Stomach (tissue), 8 donors: ENCODE measurements at regions not wholly inside any gene's neighbourhood (a gene's known extent, or its start where the extent isn't known, plus 50 kb on each side); places are given as distances from the start of the nearest gene placed in this dataset.

Source experiments
- DNase-seq, 2 donors: peaks; one replicate each; pipeline versions ENCODE4 v3.0.0 to v3.0.0-alpha.2; 2013 to 2019
- H3K27ac ChIP-seq, 5 donors: fragments of 200-600 bp in 4 of 5; sonication (generic) in 4 of 5; one replicate each; pipeline ENCODE4 v1.5.1; 2013 to 2019; ENCODE audit warnings: mild to moderate bottlenecking in 1 of 5, moderate library complexity in 1 of 5
- H3K27me3 ChIP-seq, 3 donors: fragments of 200-600 bp; sonication (generic); one replicate each; pipeline ENCODE4 v1.5.1; 2017 to 2019; ENCODE audit warnings: mixed run types in 1 of 3
- H3K36me3 ChIP-seq, 4 donors: fragments of 200-600 bp; sonication (generic); 1 replicate in 3 of 4; 2 replicates in 1 of 4; pipeline ENCODE4 v1.5.1; 2016 to 2019
- H3K4me1 ChIP-seq, 4 donors: fragments of 200-600 bp; sonication (generic); one replicate each; pipeline ENCODE4 v1.5.1; 2016 to 2019
- H3K4me3 ChIP-seq, 4 donors: fragments of 200-600 bp; sonication (generic) in 3 of 4; one replicate each; pipeline ENCODE4 v1.5.1; 2016 to 2019; ENCODE audit warnings: mild to moderate bottlenecking in 1 of 4
- H3K9me3 ChIP-seq, 4 donors: fragments of 200-600 bp; sonication (generic); one replicate each; pipeline ENCODE4 v1.5.1; 2016 to 2019
- CTCF ChIP-seq, 7 experiments: fragments of 450-650 bp in 4 of 7; fragments of 200-600 bp in 3 of 7; sonication (generic) in 3 of 7; IDR thresholded peaks; one replicate each; pipeline ENCODE4 v1.5.1; 2016 to 2019; ENCODE audit warnings: antibody characterized with exemption in 7 of 7, control low read depth in 2 of 7, mild to moderate bottlenecking in 1 of 7
- EP300 ChIP-seq: sonication (generic); formaldehyde crosslinking; IDR thresholded peaks from one replicate; pipeline ENCODE4 v1.6.1; 2017; ENCODE audit warnings: antibody characterized with exemption
- POLR2A ChIP-seq, 4 donors: fragments of 450-650 bp; IDR thresholded peaks; one replicate each; pipeline ENCODE4 v1.6.1; 2016; ENCODE audit warnings: antibody characterized with exemption in 4 of 4, control low read depth in 2 of 4, mild to moderate bottlenecking in 1 of 4, moderate library complexity in 1 of 4
- POLR2AphosphoS5 ChIP-seq, 3 donors: sonication (generic); formaldehyde crosslinking; IDR thresholded peaks; one replicate each; pipeline ENCODE4 v1.6.1; 2016; ENCODE audit warnings: antibody characterized with exemption in 3 of 3
- WGBS, 5 donors: extraction: QIAGEN DNeasy Blood & Tissue Kit in 3 of 5; methylation state at CpG; one replicate each; pipeline versions ENCODE4 v1.1.5 to v1.1.7; 2013 to 2018; 5-methylcytosine and 5-hydroxymethylcytosine counted together
- intact Hi-C: fragments of 100-400 bp; cut with DNase I; formaldehyde crosslinking; loops from one replicate; pipeline ENCODE4 v1.15.1; 2023; ENCODE audit warnings: low total_unique reads
- donor health status: healthy with polysubstance abuse.
- donor health status: Bipolar disorder and iron deficiency.
- donor health status: healthy.

- no peak for DNase-seq
- no peaks in the 10 kb centered on the region for H3K9me3 ChIP-seq
- H3K36me3 ChIP-seq, result no peaks in the 10 kb centered on the region
- H3K4me3 ChIP-seq, result no peak overlapping the region
- WGBS, 5 donors, result 69 to 78% (median 76%) methylated on average over 3 of the region's 3 CpGs
- intact Hi-C loops, result no loop called here
- H3K27me3 ChIP-seq, result no peaks in the 10 kb centered on the region
- H3K4me1 ChIP-seq, result no peaks in the 10 kb centered on the region
- no peak for TF ChIP-seq POLR2A (IDR thresholded peaks at IDR 0.05)
- TF ChIP-seq EP300, result no peak
- TF ChIP-seq CTCF (IDR thresholded peaks at IDR 0.05), result no peak
- no peak for TF ChIP-seq POLR2AphosphoS5 (IDR thresholded peaks at IDR 0.05)
- H3K27ac ChIP-seq, result no peak overlapping the region
Observed at GRCh38 chr6:166068768-166069167, 98.9 kb downstream of the TBXT start.

GRCh38 chr6:166058064-166058739 is 109.4 kb downstream of the TBXT start:
- DNase-seq, result peak in 1 of 2 donors; percentile 82
- H3K27me3 ChIP-seq, result no peaks in the 10 kb centered on the region
- H3K9me3 ChIP-seq, result peaks cover 8 to 17% (median 12%) of the 10 kb centered on the region in 4 donors
- WGBS, 5 donors, result 25 to 38% (median 33%) methylated on average over 10 of the region's 10 CpGs
- H3K36me3 ChIP-seq, result no peaks in the 10 kb centered on the region
- H3K4me1 ChIP-seq, result peaks cover 0 to 14% (median 3%) of the 10 kb centered on the region in 4 donors
- no peak overlapping the region for H3K4me3 ChIP-seq
- no peak for TF ChIP-seq POLR2AphosphoS5 (IDR thresholded peaks at IDR 0.05)
- TF ChIP-seq POLR2A (IDR thresholded peaks at IDR 0.05), result no peak
- TF ChIP-seq CTCF (IDR thresholded peaks at IDR 0.05), result no peak
- TF ChIP-seq EP300, result no peak
- intact Hi-C loops, result no loop called here
- H3K27ac ChIP-seq, result peak overlapping the region in 1 of 5 donors; percentile 34

GRCh38 chr6:166057431-166057830 is 110.2 kb downstream of the TBXT start:
- H3K4me3 ChIP-seq, result no peak overlapping the region
- WGBS, 5 donors, result 47 to 81% (median 49%) methylated on average over 2 of the region's 2 CpGs
- intact Hi-C loops, result no loop called here
- H3K4me1 ChIP-seq, result peaks cover 0 to 14% (median 3%) of the 10 kb centered on the region in 4 donors
- H3K9me3 ChIP-seq, result peaks cover 9 to 24% (median 18%) of the 10 kb centered on the region in 4 donors
- H3K36me3 ChIP-seq, result no peaks in the 10 kb centered on the region
- TF ChIP-seq CTCF (IDR thresholded peaks at IDR 0.05), result no peak
- no peak for TF ChIP-seq POLR2AphosphoS5 (IDR thresholded peaks at IDR 0.05)
- TF ChIP-seq EP300, result no peak
- TF ChIP-seq POLR2A (IDR thresholded peaks at IDR 0.05), result no peak
- H3K27me3 ChIP-seq, result no peaks in the 10 kb centered on the region
- no peak for DNase-seq
- peak overlapping the region in 1 of 5 donors; percentile 34 for H3K27ac ChIP-seq

- Histone ChIP-seq H3K36me3 (no peaks in the 10 kb centered on the region), H3K27ac (no peak overlapping the region), H3K9me3 (peaks cover 9 to 30% (median 24%) of the 10 kb centered on the region in 4 donors), H3K4me3 (no peak overlapping the region), H3K4me1 (peaks cover 0 to 14% (median 3%) of the 10 kb centered on the region in 4 donors), H3K27me3 (no peaks in the 10 kb centered on the region)
- 63 to 87% (median 77%) methylated on average over 4 of the region's 4 CpGs for WGBS, 5 donors
- peak in 1 of 2 donors; percentile 73 for DNase-seq
- TF ChIP-seq POLR2AphosphoS5 (IDR thresholded peaks at IDR 0.05) (no peak), POLR2A (IDR thresholded peaks at IDR 0.05) (no peak), EP300 (no peak), CTCF (IDR thresholded peaks at IDR 0.05) (no peak)
- intact Hi-C loops, result no loop called here
Observed at GRCh38 chr6:166056637-166057036, 111.0 kb downstream of the TBXT start.
